HUES6 (cell line): ENCODE measurements at regions not wholly inside any gene's neighbourhood (a gene's known extent, or its start where the extent isn't known, plus 50 kb on each side); places are given as distances from the start of the nearest gene placed in this dataset.

Source experiments
- H3K27ac ChIP-seq: 2 replicates; pipeline ENCODE4 v1.7.0; 2013; ENCODE audit warnings: low read depth, mild to moderate bottlenecking, low read length, inconsistent platforms
- H3K27me3 ChIP-seq: 2 replicates; pipeline ENCODE4 v1.6.1; 2013; ENCODE audit warnings: low read length; ENCODE audit not compliant: control insufficient read depth, insufficient read depth
- H3K36me3 ChIP-seq: 2 replicates; pipeline ENCODE4 v1.6.1; 2013; ENCODE audit warnings: low read length; ENCODE audit not compliant: control insufficient read depth, insufficient read depth
- H3K4me1 ChIP-seq: 2 replicates; pipeline ENCODE4 v1.6.1; 2013; ENCODE audit warnings: low read length; ENCODE audit not compliant: control insufficient read depth, insufficient read depth
- H3K4me3 ChIP-seq: 2 replicates; pipeline ENCODE4 v1.5.1; 2013; ENCODE audit warnings: low read depth, low read length
- H3K9ac ChIP-seq: one replicate; pipeline ENCODE4 v1.6.1; 2013; ENCODE audit warnings: mild to moderate bottlenecking, low read length
- H3K9me3 ChIP-seq: 2 replicates; pipeline ENCODE4 v1.6.1; 2013; ENCODE audit warnings: low read depth, low read length; ENCODE audit not compliant: control insufficient read depth, insufficient read depth

DNA sequence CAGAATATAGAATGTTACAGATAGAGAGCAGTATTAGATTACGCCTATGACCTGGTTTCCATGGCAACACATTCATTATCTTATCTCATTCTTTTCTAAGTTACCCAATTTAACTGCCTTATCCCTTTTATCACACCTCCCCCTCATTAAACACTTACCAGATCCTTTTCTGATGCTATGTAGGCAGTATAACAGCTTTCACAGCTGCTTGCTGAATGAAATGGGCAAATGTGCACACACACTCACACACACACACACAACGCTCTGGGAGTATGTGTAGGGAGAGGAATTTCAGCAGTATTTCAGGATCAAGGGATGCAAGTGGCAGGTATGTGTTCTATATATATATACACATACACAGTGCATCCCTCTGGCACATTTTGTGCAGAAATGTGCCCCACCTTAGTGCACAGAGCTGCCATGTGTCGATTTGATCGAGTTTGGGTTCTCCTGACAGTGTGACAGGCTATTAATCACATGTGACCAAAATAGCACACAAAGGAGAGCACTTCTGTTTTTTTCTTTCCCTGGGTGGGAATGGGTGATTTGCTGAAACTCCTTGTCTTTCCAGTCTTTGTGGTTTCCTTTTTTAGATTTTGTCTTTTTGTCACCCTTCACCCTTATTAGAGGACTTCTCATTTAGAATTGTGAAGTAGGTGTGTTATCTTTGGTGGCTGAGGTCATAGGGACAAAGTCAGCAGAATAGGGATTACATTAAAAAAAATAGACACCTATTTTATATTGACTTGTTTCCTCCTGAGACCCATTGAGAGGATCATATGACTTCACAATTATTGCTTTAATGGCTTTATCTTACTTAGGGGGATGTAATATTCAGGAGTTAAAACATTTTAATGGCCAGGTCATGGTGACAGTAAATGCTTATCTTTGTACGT lies 553.7 kb downstream of the PDCD6IP start:
- H3K4me1 ChIP-seq, result no peaks in the 10 kb centered on the region; the same call in 1 of the 2 replicates
- H3K27me3 ChIP-seq, result no peaks in the 10 kb centered on the region
- no peaks in the 10 kb centered on the region for H3K36me3 ChIP-seq
- H3K9me3 ChIP-seq, result no peaks in the 10 kb centered on the region
- no peak overlapping the region for H3K4me3 ChIP-seq
- H3K9ac ChIP-seq, result no peak overlapping the region
- no peak overlapping the region for H3K27ac ChIP-seq

DNA sequence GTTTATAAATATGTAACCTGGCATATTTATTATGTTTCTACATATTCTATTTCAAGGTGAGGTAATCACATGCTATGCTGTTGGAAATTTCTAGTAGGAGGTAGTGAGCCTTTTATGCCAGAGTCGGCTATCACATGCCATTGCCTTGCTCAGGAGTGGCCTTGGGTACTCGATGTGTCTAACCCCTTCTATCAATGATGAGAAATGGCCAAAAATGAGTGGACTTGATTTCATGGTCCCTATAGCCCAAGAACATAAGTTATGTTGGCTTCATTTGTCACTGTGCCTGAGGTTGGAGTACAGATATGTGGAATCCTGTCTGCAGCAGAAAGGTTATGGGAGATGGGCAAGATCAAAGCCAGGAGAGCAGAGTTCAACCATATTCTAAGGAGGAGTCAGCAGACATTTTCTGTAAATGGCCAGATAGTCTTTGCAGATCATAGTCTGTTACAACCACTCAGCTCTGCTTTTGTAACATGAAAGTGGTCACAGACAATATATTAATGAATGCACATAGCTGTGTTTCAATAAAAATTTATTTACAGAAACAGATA lies 554.4 kb downstream of the PDCD6IP start:
- Histone ChIP-seq H3K27ac (no peak overlapping the region), H3K9me3 (no peaks in the 10 kb centered on the region), H3K9ac (no peak overlapping the region), H3K27me3 (no peaks in the 10 kb centered on the region), H3K36me3 (no peaks in the 10 kb centered on the region), H3K4me3 (no peak overlapping the region), H3K4me1 (no peaks in the 10 kb centered on the region; the same call in 1 of the 2 replicates)

DNA sequence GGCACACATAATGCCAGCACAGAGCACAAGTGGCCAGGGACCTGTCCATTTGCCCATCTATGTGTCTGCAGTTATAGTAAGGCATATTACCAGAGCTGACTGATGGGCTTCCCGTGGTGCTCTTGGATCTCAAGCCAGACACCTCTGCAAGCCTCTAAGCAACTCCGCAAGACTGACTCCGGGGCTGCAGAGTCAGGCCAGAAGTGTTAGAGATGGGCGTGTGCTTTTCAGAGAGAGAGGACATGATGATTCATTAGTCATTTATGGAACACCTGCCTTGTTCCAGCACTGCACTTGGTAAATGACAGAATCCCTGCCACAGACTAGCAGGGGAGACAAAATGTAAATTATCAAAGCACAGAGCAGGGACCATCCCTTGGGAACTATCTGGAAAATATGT lies 559.0 kb downstream of the PDCD6IP start:
- no peaks in the 10 kb centered on the region for H3K9me3 ChIP-seq
- no peaks in the 10 kb centered on the region for H3K4me1 ChIP-seq

DNA sequence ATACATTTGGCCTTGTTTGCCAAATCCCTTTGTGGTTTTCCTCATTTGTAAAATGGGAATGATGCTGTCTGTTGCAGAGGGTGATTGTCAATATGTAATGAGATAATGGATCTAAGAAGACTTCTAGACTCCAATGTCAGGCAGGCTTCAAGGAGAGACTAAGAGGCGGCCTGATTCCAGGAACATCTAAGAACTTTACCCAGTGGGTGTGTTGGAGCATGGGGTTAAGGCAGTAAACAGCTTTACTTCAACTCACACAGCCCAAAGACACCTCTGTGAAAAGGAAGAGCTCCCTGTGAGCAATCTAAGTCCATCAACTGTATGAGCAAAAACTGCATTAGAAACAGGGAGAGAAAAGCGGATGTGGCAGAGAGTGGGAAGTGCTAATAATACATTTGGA lies 560.6 kb downstream of the PDCD6IP start:
- Histone ChIP-seq H3K9ac (no peak overlapping the region), H3K36me3 (no peaks in the 10 kb centered on the region), H3K27ac (no peak overlapping the region), H3K9me3 (no peaks in the 10 kb centered on the region), H3K27me3 (no peaks in the 10 kb centered on the region), H3K4me1 (no peaks in the 10 kb centered on the region), H3K4me3 (no peak overlapping the region)

More for the DNA sequence above, 559.0 kb downstream of the PDCD6IP start:
- no peak overlapping the region for H3K9ac ChIP-seq
- no peak overlapping the region for H3K27ac ChIP-seq
- H3K27me3 ChIP-seq, result no peaks in the 10 kb centered on the region
- H3K36me3 ChIP-seq, result no peaks in the 10 kb centered on the region
- H3K4me3 ChIP-seq, result no peak overlapping the region

DNA sequence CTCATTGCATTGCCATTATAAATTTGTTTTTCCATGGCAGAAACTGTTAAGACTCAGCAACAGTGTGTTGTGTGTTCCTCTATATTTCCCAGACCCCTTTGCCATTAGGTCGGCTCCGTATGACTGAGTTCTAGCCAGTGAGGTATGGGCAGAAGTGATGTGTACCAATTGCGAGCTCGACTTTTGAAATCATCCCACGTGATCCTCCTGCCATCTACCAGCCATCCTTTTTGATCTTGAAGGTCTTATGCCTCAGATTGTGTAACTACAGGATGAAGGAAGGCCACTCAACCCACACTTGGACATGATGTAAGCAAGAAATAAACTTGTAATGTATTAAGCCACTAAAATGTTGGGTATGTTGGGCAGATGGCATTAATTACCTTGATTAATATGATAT lies 562.3 kb downstream of the PDCD6IP start:
- H3K27ac ChIP-seq, result no peak overlapping the region
- no peak overlapping the region for H3K9ac ChIP-seq
- H3K36me3 ChIP-seq, result no peaks in the 10 kb centered on the region
- no peaks in the 10 kb centered on the region for H3K9me3 ChIP-seq
- H3K4me3 ChIP-seq, result no peak overlapping the region
- no peaks in the 10 kb centered on the region for H3K4me1 ChIP-seq
- no peaks in the 10 kb centered on the region for H3K27me3 ChIP-seq

DNA sequence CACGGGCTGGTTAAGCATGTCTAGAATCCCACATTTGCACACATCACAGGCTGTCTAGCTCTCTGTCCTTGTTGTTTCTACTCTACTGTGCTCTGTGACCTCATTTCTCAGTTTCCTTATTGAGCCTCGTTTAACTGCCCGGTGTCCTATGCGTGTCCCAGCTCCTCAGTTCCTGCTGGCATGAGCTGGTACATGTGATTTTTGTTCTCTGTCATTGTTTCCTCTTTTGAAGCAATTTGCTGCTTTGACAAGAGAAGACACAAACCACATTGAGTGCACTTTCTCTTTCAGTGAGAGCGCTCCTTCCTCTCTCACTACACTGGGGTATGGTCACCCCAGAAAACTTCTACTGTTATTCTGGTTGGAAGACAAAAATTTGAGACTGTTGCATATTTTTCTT lies 563.5 kb downstream of the PDCD6IP start:
- H3K9me3 ChIP-seq, result no peaks in the 10 kb centered on the region
- H3K4me1 ChIP-seq, result no peaks in the 10 kb centered on the region
- H3K27me3 ChIP-seq, result no peaks in the 10 kb centered on the region

DNA sequence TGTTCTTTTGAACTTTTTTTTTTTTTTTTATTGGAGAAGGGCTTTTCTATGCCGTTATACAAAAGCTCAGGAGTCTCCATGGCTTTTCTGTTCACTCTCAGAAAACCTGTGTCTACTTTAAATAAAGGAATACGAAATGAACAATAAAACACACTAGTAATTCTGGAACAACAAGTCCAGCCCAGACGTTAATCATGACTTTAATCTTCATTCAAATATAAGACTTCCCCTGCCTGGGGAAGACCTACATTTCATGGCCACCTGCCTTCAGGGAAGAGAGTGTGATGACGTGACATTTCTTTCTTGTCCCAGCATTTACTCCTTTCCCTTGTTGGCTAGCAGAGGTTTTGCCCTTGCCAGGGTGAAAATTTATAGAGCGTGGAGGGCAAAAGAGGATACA lies 564.5 kb downstream of the PDCD6IP start:
- no peaks in the 10 kb centered on the region for H3K27me3 ChIP-seq

More for the DNA sequence above, 563.5 kb downstream of the PDCD6IP start:
- no peak overlapping the region for H3K4me3 ChIP-seq
- H3K27ac ChIP-seq, result no peak overlapping the region
- H3K9ac ChIP-seq, result no peak overlapping the region
- H3K36me3 ChIP-seq, result no peaks in the 10 kb centered on the region

DNA sequence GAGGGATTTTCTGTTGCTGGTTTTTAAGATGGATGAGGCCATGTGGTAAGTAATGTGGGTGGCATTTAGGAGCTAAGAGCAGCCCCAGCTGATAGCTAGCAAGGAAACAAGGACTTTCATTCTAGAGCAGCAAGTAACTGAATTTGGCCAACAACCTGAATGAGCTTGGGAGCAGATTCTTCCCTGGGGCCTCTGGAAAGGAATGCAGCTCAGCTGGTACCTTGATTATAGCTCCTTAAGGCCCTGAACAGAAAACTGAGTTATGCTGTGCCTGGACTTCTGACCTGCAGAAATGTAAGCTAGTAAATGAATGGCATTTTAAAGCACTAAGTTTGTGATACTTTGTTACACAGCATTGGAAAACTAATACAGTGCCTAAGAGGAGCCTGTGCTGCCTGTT lies 565.5 kb downstream of the PDCD6IP start:
- Histone ChIP-seq H3K9ac (no peak overlapping the region), H3K36me3 (no peaks in the 10 kb centered on the region), H3K9me3 (no peaks in the 10 kb centered on the region), H3K4me1 (no peaks in the 10 kb centered on the region), H3K27me3 (no peaks in the 10 kb centered on the region), H3K4me3 (no peak overlapping the region), H3K27ac (no peak overlapping the region)

More for the DNA sequence above, 564.5 kb downstream of the PDCD6IP start:
- Histone ChIP-seq H3K27ac (no peak overlapping the region), H3K36me3 (no peaks in the 10 kb centered on the region), H3K9me3 (no peaks in the 10 kb centered on the region), H3K4me3 (no peak overlapping the region), H3K4me1 (no peaks in the 10 kb centered on the region), H3K9ac (no peak overlapping the region)

DNA sequence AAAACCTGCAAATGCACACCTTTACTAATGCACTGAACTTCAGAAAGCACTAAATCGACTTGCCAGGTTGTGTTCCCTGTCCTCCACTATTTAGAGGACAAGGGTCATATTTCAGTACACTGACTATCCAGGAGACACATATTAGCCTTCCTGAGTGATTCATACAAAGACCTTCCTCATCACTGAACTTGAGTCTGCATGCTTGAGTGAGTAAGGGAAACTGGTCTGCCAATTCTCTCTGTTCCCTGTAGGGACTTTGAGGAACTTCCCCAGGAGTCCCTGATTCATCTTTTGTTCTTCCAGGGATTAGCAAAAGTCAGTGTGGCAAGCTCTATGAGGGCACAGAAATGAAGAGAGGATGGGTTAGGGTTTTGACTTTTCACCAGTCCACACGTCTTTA lies 565.9 kb downstream of the PDCD6IP start:
- H3K27me3 ChIP-seq, result no peaks in the 10 kb centered on the region
- H3K36me3 ChIP-seq, result no peaks in the 10 kb centered on the region
- no peaks in the 10 kb centered on the region for H3K4me1 ChIP-seq
- no peaks in the 10 kb centered on the region for H3K9me3 ChIP-seq
- H3K27ac ChIP-seq, result no peak overlapping the region
- H3K9ac ChIP-seq, result no peak overlapping the region
- H3K4me3 ChIP-seq, result no peak overlapping the region

DNA sequence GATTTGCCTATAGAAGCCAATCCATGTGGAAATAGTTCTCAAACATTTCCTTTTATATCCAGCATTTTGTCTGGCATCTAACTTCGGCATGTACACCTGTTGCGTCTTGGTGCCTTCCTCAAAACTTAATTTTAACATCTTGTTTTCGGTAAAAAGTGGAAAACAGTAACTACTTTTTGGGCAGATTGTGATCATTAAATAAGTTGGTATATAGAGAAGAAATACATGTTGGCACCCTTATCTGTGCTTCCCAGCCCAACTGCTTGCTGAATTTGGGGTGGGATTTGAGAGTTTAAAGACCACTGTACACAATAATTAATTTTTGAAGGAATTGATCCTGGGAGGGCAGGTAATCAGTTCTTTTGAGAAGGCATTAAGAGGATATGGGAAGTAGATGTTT lies 566.8 kb downstream of the PDCD6IP start:
- Histone ChIP-seq H3K9me3 (no peaks in the 10 kb centered on the region), H3K9ac (no peak overlapping the region), H3K27me3 (no peaks in the 10 kb centered on the region), H3K27ac (no peak overlapping the region), H3K4me3 (no peak overlapping the region), H3K4me1 (no peaks in the 10 kb centered on the region), H3K36me3 (no peaks in the 10 kb centered on the region)

DNA sequence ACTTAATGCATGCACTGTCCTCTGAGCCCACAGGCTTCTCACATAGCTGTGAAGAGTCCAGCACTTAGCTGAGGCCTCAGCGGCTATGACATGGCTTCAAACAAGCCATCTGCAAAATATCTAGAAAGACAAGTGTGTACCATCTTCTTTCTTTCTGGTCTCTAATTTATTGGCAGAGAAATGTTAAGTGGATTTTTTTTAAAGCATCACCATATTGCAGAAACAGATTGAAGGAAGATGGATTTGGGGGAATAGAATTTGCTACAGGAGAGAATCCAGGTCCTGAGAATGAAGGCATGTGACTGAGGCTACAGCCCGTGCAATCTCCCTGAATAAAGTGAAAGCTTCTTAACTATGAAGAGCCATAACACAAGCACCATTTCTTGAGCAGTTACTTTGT lies 567.3 kb downstream of the PDCD6IP start:
- H3K27me3 ChIP-seq, result no peaks in the 10 kb centered on the region
- H3K27ac ChIP-seq, result no peak overlapping the region
- no peaks in the 10 kb centered on the region for H3K9me3 ChIP-seq
- H3K4me1 ChIP-seq, result no peaks in the 10 kb centered on the region
- H3K9ac ChIP-seq, result no peak overlapping the region
- H3K36me3 ChIP-seq, result no peaks in the 10 kb centered on the region
- no peak overlapping the region for H3K4me3 ChIP-seq
